Testis (tissue), 2 donors: ENCODE measurements at regions not wholly inside any gene's neighbourhood (a gene's known extent, or its start where the extent isn't known, plus 50 kb on each side); places are given as distances from the start of the nearest gene placed in this dataset.
"Not testable (repeated sequence)": the region's sequence is repeated elsewhere in the genome, so short reads cannot be mapped to it uniquely, and the experiment has no call there.

Experiments
- DNase-seq: peaks from one replicate; pipeline ENCODE4 v3.0.0-alpha.2; 2019
- H3K27ac ChIP-seq, 2 donors: fragments of 200-600 bp; sonication (generic); one replicate each; pipeline ENCODE4 v1.5.1; 2019
- H3K27me3 ChIP-seq: fragments of 200-600 bp; sonication (generic); one replicate; pipeline ENCODE4 v1.5.1; 2019
- H3K36me3 ChIP-seq: fragments of 200-600 bp; sonication (generic); one replicate; pipeline ENCODE4 v1.5.1; 2017; ENCODE audit warnings: low read depth; ENCODE audit errors: missing control alignments
- H3K4me1 ChIP-seq: fragments of 200-600 bp; sonication (generic); one replicate; pipeline ENCODE4 v1.5.1; 2019
- H3K4me3 ChIP-seq, 2 donors: fragments of 200-600 bp; sonication (generic); one replicate each; pipeline ENCODE4 v1.5.1; 2017 to 2019
- H3K9me3 ChIP-seq: fragments of 200-600 bp; sonication (generic); one replicate; pipeline ENCODE4 v1.5.1; 2017
- CTCF ChIP-seq, 3 experiments: fragments of 450-650 bp in 2 of 3; fragments of 200-600 bp in 1 of 3; sonication (generic) in 1 of 3; IDR thresholded peaks; one replicate each; pipeline ENCODE4 v1.5.1; 2016 to 2019; ENCODE audit warnings: antibody characterized with exemption in 3 of 3, mild to moderate bottlenecking in 2 of 3, moderate library complexity in 1 of 3
- POLR2A ChIP-seq: fragments of 450-650 bp; IDR thresholded peaks from one replicate; pipeline ENCODE4 v1.6.1; 2017; ENCODE audit warnings: antibody characterized with exemption, mild to moderate bottlenecking, moderate library complexity
- WGBS, 2 donors: methylation state at CpG; one replicate each; pipeline ENCODE4 v1.1.5; 2018; 5-methylcytosine and 5-hydroxymethylcytosine counted together
- intact Hi-C: fragments of 100-400 bp; cut with DNase I; formaldehyde crosslinking; loops from one replicate; pipeline ENCODE4 v1.15.1; 2023; ENCODE audit warnings: low total_unique reads

- 85 to 89% methylated on average over 7 of the region's 7 CpGs for whole genome bisulfite sequencing, 2 donors
- no peak overlapping the region for H3K4me3 ChIP-seq
- H3K36me3 ChIP-seq = no peaks in the 10 kb centered on the region
- no peak for TF ChIP-seq POLR2A
- no peak for TF ChIP-seq CTCF (IDR thresholded peaks at IDR 0.05)
- no peak overlapping the region for H3K27ac ChIP-seq
- H3K9me3 ChIP-seq = no peaks in the 10 kb centered on the region
- intact Hi-C loops = no loop called here
- no peaks in the 10 kb centered on the region for H3K27me3 ChIP-seq
- DNase-seq = no peak
- H3K4me1 ChIP-seq = no peaks in the 10 kb centered on the region
Observed at GRCh38 chr17:34755371-34755770, 176.0 kb downstream of the TMEM132E start.

GRCh38 chr17:34750004-34750403 lies 170.6 kb downstream of the TMEM132E start:
- no peaks in the 10 kb centered on the region for H3K36me3 ChIP-seq
- no peak for DNase-seq
- 29 to 43% methylated on average over 1 of the region's 1 CpG for WGBS, 2 donors
- H3K27me3 ChIP-seq = no peaks in the 10 kb centered on the region
- H3K27ac ChIP-seq = no peak overlapping the region
- no peak overlapping the region for H3K4me3 ChIP-seq
- no peaks in the 10 kb centered on the region for H3K4me1 ChIP-seq
- intact Hi-C loops = no loop called here
- H3K9me3 ChIP-seq = no peaks in the 10 kb centered on the region
- TF ChIP-seq POLR2A = no peak

GRCh38 chr17:34741967-34742366 lies 162.6 kb downstream of the TMEM132E start:
- no peaks in the 10 kb centered on the region for H3K27me3 ChIP-seq
- TF ChIP-seq CTCF (IDR thresholded peaks at IDR 0.05) (no peak), POLR2A (no peak)
- no peak for DNase-seq
- intact Hi-C loops = no loop called here
- no peaks in the 10 kb centered on the region for H3K4me1 ChIP-seq
- H3K27ac ChIP-seq = no peak overlapping the region
- 62 to 63% methylated on average over 8 of the region's 8 CpGs for WGBS, 2 donors
- H3K36me3 ChIP-seq = no peaks in the 10 kb centered on the region
- no peaks in the 10 kb centered on the region for H3K9me3 ChIP-seq
- H3K4me3 ChIP-seq = no peak overlapping the region

GRCh38 chr17:34740565-34741520 lies 161.5 kb downstream of the TMEM132E start:
- 58 to 81% methylated on average over 7 to 8 of the region's 8 CpGs for WGBS, 2 donors
- Histone ChIP-seq H3K4me1 (no peaks in the 10 kb centered on the region), H3K9me3 (no peaks in the 10 kb centered on the region), H3K27ac (no peak overlapping the region), H3K36me3 (no peaks in the 10 kb centered on the region), H3K4me3 (no peak overlapping the region), H3K27me3 (no peaks in the 10 kb centered on the region)
- DNase-seq = no peak
- intact Hi-C loops = no loop called here
- TF ChIP-seq CTCF (IDR thresholded peaks at IDR 0.05) (no peak), POLR2A (no peak)

- Histone ChIP-seq H3K36me3 (no peaks in the 10 kb centered on the region), H3K4me1 (no peaks in the 10 kb centered on the region), H3K9me3 (no peaks in the 10 kb centered on the region), H3K27ac (no peak overlapping the region), H3K4me3 (no peak overlapping the region), H3K27me3 (no peaks in the 10 kb centered on the region)
- DNase-seq = no peak
- intact Hi-C loops = no loop called here
- no peak for TF ChIP-seq POLR2A
- no peak for TF ChIP-seq CTCF (IDR thresholded peaks at IDR 0.05)
- WGBS, 2 donors = 69 to 75% methylated on average over 5 of the region's 5 CpGs
Observed at GRCh38 chr17:34739386-34739785, 160.0 kb downstream of the TMEM132E start.

- H3K27ac ChIP-seq, H3K4me1 ChIP-seq, H3K27me3 ChIP-seq, H3K4me3 ChIP-seq, H3K36me3 ChIP-seq, H3K9me3 ChIP-seq, intact Hi-C loops, DNase-seq: not testable (repeated sequence)
- WGBS, 2 donors = 73 to 89% methylated on average over 4 of the region's 4 CpGs
Observed at GRCh38 chr17:34737673-34738072, 158.3 kb downstream of the TMEM132E start.
